ENCODE measurements at regions not wholly inside any gene's neighbourhood (a gene's known extent, or its start where the extent isn't known, plus 50 kb on each side); places are given as distances from the start of the nearest gene placed in this dataset.

DNA sequence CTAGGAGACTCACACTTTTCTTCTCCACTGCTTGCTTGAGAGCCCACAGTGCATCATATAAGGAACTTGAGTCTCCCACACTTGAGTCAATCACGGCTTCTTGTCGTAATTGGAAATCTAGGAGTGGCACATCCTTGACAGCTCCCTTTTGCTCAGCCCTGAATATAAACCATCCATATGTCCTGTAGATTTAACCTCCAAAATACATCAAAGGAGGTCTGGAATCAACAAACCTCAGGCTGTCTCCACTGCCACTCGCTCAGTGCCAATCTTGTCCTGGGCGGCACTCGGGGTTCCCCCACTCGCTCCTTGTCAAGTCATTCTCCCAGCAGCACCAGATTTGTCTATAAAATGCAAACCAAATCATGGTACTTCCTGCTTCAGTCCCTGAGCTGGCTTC is 84.4 kb upstream of the UQCRFS1 start:
- TF ChIP-seq EZH2 (IDR thresholded peaks at IDR 0.05; ENCODE audit: insufficient read depth, poor library complexity, severe bottlenecking) (no peak), EZH2phosphoT487 (IDR thresholded peaks at IDR 0.05; ENCODE audit: insufficient read depth, low read depth) (no peak)
